ENCODE measurements at regions not wholly inside any gene's neighbourhood (a gene's known extent, or its start where the extent isn't known, plus 50 kb on each side); places are given as distances from the start of the nearest gene placed in this dataset.

GRCh38 chr3:46091741-46092701, 64.7 kb upstream of the XCR1 start:
- no peak for TF ChIP-seq CTCF (conservative IDR thresholded peaks at IDR 0.05; ENCODE audit: low read depth, low read length)
- no peak for TF ChIP-seq EZH2 (IDR thresholded peaks at IDR 0.05; ENCODE audit: borderline replicate concordance, low read depth, low read length, poor library complexity, severe bottlenecking)
